GM23338 (cell line): ENCODE measurements at regions not wholly inside any gene's neighbourhood (a gene's known extent, or its start where the extent isn't known, plus 50 kb on each side); places are given as distances from the start of the nearest gene placed in this dataset.

Experiments used
- CTCF ChIP-seq, 2 experiments: fragments of 200-600 bp in 1 of 2; sonication (generic) in 1 of 2; conservative IDR thresholded peaks; 2 replicates each; pipeline versions ENCODE4 v1.5.1 to v1.6.1; 2016 to 2017; ENCODE audit warnings: antibody characterized with exemption in 2 of 2, low read depth in 2 of 2, mild to moderate bottlenecking in 2 of 2, moderate library complexity in 1 of 2
- EZH2phosphoT487 ChIP-seq: fragments of 200-600 bp; sonication (generic); IDR thresholded peaks from one replicate; pipeline ENCODE4 v1.8.1; 2018; ENCODE audit warnings: antibody characterized with exemption; ENCODE audit not compliant: unreplicated experiment
- NANOG ChIP-seq: IDR thresholded peaks from 2 replicates; pipeline ENCODE4 v1.6.1; 2016; ENCODE audit warnings: antibody characterized with exemption, borderline replicate concordance
- POLR2AphosphoS5 ChIP-seq: IDR thresholded peaks from 2 replicates; pipeline ENCODE4 v1.6.1; 2016; ENCODE audit warnings: antibody characterized with exemption, low read depth
- REST ChIP-seq: IDR thresholded peaks from one replicate; pipeline ENCODE4 v1.6.1; 2018; ENCODE audit warnings: antibody characterized with exemption; ENCODE audit not compliant: unreplicated experiment
- ZNF331 ChIP-seq: fragments of 250-450 bp; sonication (Bioruptor Pico); IDR thresholded peaks from 2 replicates; pipeline ENCODE4 v1.5.0; 2020; ENCODE audit warnings: low read depth, mild to moderate bottlenecking, moderate library complexity

GRCh38 chr20:52331655-52332054 lies 140.1 kb upstream of the ZFP64 start:
- TF ChIP-seq REST (no peak), CTCF (conservative IDR thresholded peaks at IDR 0.05; ENCODE audit: low read depth in 2 of 2) (no peak), POLR2AphosphoS5 (no peak), ZNF331 (no peak), EZH2phosphoT487 (no peak), NANOG (no peak)
